CD4-positive, alpha-beta T cell (primary cell): ENCODE measurements at regions not wholly inside any gene's neighbourhood (a gene's known extent, or its start where the extent isn't known, plus 50 kb on each side); places are given as distances from the start of the nearest gene placed in this dataset.

Experiments
- ATAC-seq: fragments of 200-7000 bp; cut with Tn5 transposase; one replicate; pipeline ENCODE4 v1.10.0; 2022; ENCODE audit warnings: mild to moderate bottlenecking; ENCODE audit not compliant: poor library complexity
- CTCF ChIA-PET: fragments of 350-600 bp; sonication (Branson Sonifier 250); formaldehyde crosslinking; loops from one replicate; lab custom pipeline; 2021; ENCODE audit warnings: antibody characterized with exemption, inconsistent platforms; lab: Charles Lee
- POLR2A ChIA-PET: fragments of 350-600 bp; sonication (Branson Sonifier 250); formaldehyde crosslinking; loops from one replicate; lab custom pipeline; 2021; ENCODE audit warnings: antibody characterized with exemption, inconsistent platforms; lab: Charles Lee
- DNase-seq, 14 experiments: peaks; one replicate each; pipeline ENCODE4 v3.0.0-alpha.2; 2013 to 2020; ENCODE audit warnings: mixed read lengths in 2 of 14
- H3K27ac ChIP-seq, 2 donors: one replicate each; pipeline versions ENCODE4 v1.5.1 to v1.7.0; 2013; ENCODE audit warnings: low read length in 2 of 2, low read depth in 1 of 2, mild to moderate bottlenecking in 1 of 2
- H3K27me3 ChIP-seq, 2 experiments: 1 replicate in 1 of 2; 2 replicates in 1 of 2; pipeline versions ENCODE4 v1.6.1 to v1.7.0; 2013; ENCODE audit warnings: low read length in 2 of 2, control low read depth in 1 of 2, mild to moderate bottlenecking in 1 of 2, moderate library complexity in 1 of 2; ENCODE audit not compliant: insufficient read depth in 2 of 2, control insufficient read depth in 1 of 2
- H3K36me3 ChIP-seq: one replicate; pipeline ENCODE4 v1.6.1; 2013; ENCODE audit warnings: low read length, control low read depth; ENCODE audit not compliant: insufficient read depth
- H3K4me1 ChIP-seq: one replicate; pipeline ENCODE4 v1.6.1; 2013; ENCODE audit warnings: low read length, control low read depth; ENCODE audit not compliant: insufficient read depth
- H3K4me3 ChIP-seq: one replicate; pipeline ENCODE4 v1.5.1; 2013; ENCODE audit warnings: mild to moderate bottlenecking, low read length, moderate library complexity
- H3K9me3 ChIP-seq, 2 experiments: 1 replicate in 1 of 2; 2 replicates in 1 of 2; pipeline versions ENCODE4 v1.6.1 to v1.7.0; 2013; ENCODE audit warnings: low read length in 2 of 2, mild to moderate bottlenecking in 2 of 2, control low read depth in 1 of 2, moderate library complexity in 1 of 2; ENCODE audit not compliant: control insufficient read depth in 1 of 2, insufficient read depth in 1 of 2
- H3K27ac Mint-ChIP-seq: one replicate; pipeline ENCODE4 v1.8.0; 2020; ENCODE audit warnings: mixed read lengths
- H3K27me3 Mint-ChIP-seq: one replicate; pipeline ENCODE4 v1.8.0; 2021; ENCODE audit warnings: mixed read lengths
- H3K36me3 Mint-ChIP-seq: one replicate; pipeline ENCODE4 v1.8.0; 2021; ENCODE audit warnings: low read depth, mixed read lengths
- H3K4me1 Mint-ChIP-seq: one replicate; pipeline ENCODE4 v1.8.0; 2021; ENCODE audit warnings: low read depth, mixed read lengths
- H3K4me3 Mint-ChIP-seq: one replicate; pipeline ENCODE4 v1.8.0; 2020; ENCODE audit warnings: mild to moderate bottlenecking, mixed read lengths
- H3K9me3 Mint-ChIP-seq: one replicate; pipeline ENCODE4 v1.8.0; 2020; ENCODE audit warnings: mixed read lengths
- CTCF ChIP-seq: fragments of 200-600 bp; IDR thresholded peaks from one replicate; pipeline ENCODE4 v1.8.0; 2022; ENCODE audit warnings: antibody characterized with exemption, mild to moderate bottlenecking
- intact Hi-C, 2 experiments: fragments of 100-400 bp; cut with DNase I in 1 of 2; cut with micrococcal nuclease in 1 of 2; formaldehyde crosslinking; loops; one replicate each; pipeline versions ENCODE4 v1.15.1 to v1.9.0; 2023 to 2025; cut with DNase I, micrococcal nuclease

GRCh38 chr10:21150166-21150565 is 253.1 kb upstream of the NEBL start:
- intact Hi-C loops = no loop called here
- no peak for DNase-seq
- Histone ChIP-seq H3K27me3 (no peaks in the 10 kb centered on the region), H3K4me3 (no peak overlapping the region), H3K4me1 (no peaks in the 10 kb centered on the region), H3K27ac (no peak overlapping the region), H3K9me3 (no peaks in the 10 kb centered on the region), H3K36me3 (no peaks in the 10 kb centered on the region)
- H3K36me3 Mint-ChIP-seq = no peaks in the 10 kb centered on the region
- TF ChIP-seq CTCF = no peak
- H3K4me3 Mint-ChIP-seq = no peak overlapping the region
- H3K4me1 Mint-ChIP-seq = no peaks in the 10 kb centered on the region
- no peaks in the 10 kb centered on the region for H3K9me3 Mint-ChIP-seq
- no peak overlapping the region for H3K27ac Mint-ChIP-seq
- H3K27me3 Mint-ChIP-seq = peaks cover 6% of the 10 kb centered on the region
- POLR2A ChIA-PET = no interaction called here
- CTCF ChIA-PET = no interaction called here
- ATAC-seq = no peak

- no peak for DNase-seq
- H3K36me3 Mint-ChIP-seq = no peaks in the 10 kb centered on the region
- intact Hi-C loops = no loop called here
Observed at GRCh38 chr10:21146436-21146789, 249.3 kb upstream of the NEBL start.

GRCh38 chr10:21145751-21146435 is 248.8 kb upstream of the NEBL start:
- Mint-ChIP-seq H3K9me3 (no peaks in the 10 kb centered on the region), H3K36me3 (no peaks in the 10 kb centered on the region), H3K4me1 (no peaks in the 10 kb centered on the region), H3K27ac (no peak overlapping the region), H3K4me3 (no peak overlapping the region), H3K27me3 (peaks cover 3% of the 10 kb centered on the region)
- no peaks in the 10 kb centered on the region for H3K27me3 ChIP-seq
- no peak overlapping the region for H3K27ac ChIP-seq
- DNase-seq (no peak), ATAC-seq (no peak)
- no peaks in the 10 kb centered on the region for H3K36me3 ChIP-seq
- CTCF ChIA-PET = no interaction called here
- POLR2A ChIA-PET = no interaction called here
- no peaks in the 10 kb centered on the region for H3K9me3 ChIP-seq
- no peak overlapping the region for H3K4me3 ChIP-seq
- intact Hi-C loops = no loop called here
- no peak for TF ChIP-seq CTCF
- no peaks in the 10 kb centered on the region for H3K4me1 ChIP-seq

More at GRCh38 chr10:21146436-21146789, 249.3 kb upstream of the NEBL start:
- POLR2A ChIA-PET = no interaction called here
- CTCF ChIA-PET = no interaction called here
- Histone ChIP-seq H3K4me3 (no peak overlapping the region), H3K9me3 (no peaks in the 10 kb centered on the region), H3K27me3 (no peaks in the 10 kb centered on the region), H3K4me1 (no peaks in the 10 kb centered on the region), H3K36me3 (no peaks in the 10 kb centered on the region), H3K27ac (no peak overlapping the region)
- no peak overlapping the region for H3K27ac Mint-ChIP-seq
- H3K4me3 Mint-ChIP-seq = no peak overlapping the region
- H3K27me3 Mint-ChIP-seq = peaks cover under 1% of the 10 kb centered on the region
- ATAC-seq = no peak
- H3K4me1 Mint-ChIP-seq = no peaks in the 10 kb centered on the region
- no peaks in the 10 kb centered on the region for H3K9me3 Mint-ChIP-seq
- TF ChIP-seq CTCF = no peak
